GM18909 (cell line): ENCODE measurements at regions not wholly inside any gene's neighbourhood (a gene's known extent, or its start where the extent isn't known, plus 50 kb on each side); places are given as distances from the start of the nearest gene placed in this dataset.

Source experiments
- ATAC-seq: cut with Tn5 transposase; IDR thresholded peaks from one replicate; pipeline ENCODE4 v1.9.1; 2021; ENCODE audit warnings: mild to moderate bottlenecking; ENCODE audit not compliant: unreplicated experiment, poor library complexity

DNA sequence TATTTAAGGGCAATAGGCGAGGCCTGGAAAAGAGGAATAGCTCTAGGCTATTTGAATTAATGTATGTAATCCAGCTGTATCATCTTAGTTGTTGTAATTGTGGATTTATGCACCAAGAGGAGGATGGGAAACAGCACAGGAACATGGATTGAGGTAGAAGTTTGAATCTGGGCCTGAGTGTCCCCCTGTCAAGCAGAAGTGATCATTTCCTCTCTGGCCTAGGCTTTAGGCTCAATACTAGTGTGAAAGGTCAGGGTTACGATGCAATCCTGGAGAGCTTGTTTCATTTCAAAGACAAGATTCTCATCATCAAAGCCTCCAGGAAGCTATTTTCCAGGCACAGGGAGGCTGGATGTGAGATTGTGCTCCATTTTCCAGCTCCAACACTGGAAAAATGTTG, 77.9 kb upstream of the HSD17B12 start:
- ATAC-seq: no peak

DNA sequence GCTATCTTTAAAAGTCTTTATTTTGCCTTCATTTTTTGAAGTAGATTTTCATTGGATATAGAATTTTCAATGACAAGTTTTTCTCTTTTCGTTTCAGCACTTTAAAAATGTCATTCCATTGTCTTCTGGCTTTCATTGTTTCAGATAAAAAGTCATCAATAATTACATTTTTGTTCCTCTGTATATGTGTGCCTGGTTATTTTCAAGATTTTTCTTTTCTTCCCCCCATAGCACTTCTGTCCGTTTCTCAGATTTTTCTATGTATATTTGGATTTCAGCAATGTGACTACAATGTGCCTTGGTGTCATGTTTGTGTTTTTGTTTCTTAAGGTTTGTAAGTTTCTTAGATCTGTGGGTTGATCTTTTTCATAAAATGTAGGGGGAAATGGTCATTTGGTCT, 66.3 kb upstream of the HSD17B12 start:
- no peak for ATAC-seq

DNA sequence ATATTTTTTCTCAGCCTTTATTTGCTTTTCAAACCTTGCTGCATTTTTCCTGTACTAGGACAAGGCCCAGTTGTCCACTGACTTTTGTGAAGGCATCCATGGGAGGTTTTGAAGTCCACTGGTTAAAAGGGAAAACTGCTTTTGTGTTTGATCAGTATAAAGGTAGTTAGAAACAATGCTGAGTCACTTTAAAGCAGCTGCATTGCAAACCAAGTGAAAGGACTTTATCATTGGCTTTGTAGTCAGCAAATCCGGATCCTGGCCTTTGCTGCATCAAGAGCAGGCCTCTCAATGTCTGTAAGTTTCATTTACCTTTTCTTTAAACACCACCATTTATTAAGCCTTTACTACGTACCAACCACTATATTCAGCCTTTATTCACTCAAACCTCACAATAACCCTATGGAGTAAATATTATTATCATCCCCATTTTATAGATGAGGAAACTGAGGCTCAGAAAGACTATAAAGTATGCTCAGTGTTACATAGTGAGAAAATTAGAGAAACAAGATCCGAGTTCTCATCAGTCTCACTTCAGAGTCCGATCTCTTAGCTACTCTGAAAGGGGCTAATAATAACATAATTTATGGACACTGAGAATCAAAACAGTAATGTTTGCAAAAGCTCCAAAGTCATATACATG, 60.6 kb upstream of the HSD17B12 start:
- ATAC-seq: no peak

DNA sequence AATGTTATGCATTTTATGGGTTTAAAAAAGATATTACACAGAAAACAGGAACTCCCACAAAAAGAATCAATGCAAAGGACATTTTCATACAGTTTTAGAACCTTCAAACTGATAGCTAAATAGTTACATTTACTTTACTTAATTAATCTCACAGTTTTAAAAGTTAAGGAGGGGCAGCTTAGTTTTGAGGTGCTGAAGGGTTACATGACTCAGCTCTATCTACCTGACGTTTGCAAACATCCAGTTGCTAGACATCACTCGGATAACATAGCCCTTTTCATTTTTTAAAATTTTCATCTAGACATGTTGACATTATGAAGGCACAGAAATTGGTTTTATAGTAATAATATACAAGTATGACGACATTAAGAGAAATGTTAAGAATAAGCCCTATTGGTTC, 53.7 kb upstream of the HSD17B12 start:
- no peak for ATAC-seq
